Activated T-cell treated with anti-CD3 and anti-CD28 coated beads for 1 hour (primary cell): ENCODE measurements at regions not wholly inside any gene's neighbourhood (a gene's known extent, or its start where the extent isn't known, plus 50 kb on each side); places are given as distances from the start of the nearest gene placed in this dataset.

Source experiments
- DNase-seq: peaks from one replicate; pipeline ENCODE4 v3.0.0-alpha.2; 2020; ENCODE audit warnings: low read depth

- no peak for DNase-seq
Observed at GRCh38 chr20:60274717-60275116, 316.5 kb downstream of the CDH26 start.

DNA sequence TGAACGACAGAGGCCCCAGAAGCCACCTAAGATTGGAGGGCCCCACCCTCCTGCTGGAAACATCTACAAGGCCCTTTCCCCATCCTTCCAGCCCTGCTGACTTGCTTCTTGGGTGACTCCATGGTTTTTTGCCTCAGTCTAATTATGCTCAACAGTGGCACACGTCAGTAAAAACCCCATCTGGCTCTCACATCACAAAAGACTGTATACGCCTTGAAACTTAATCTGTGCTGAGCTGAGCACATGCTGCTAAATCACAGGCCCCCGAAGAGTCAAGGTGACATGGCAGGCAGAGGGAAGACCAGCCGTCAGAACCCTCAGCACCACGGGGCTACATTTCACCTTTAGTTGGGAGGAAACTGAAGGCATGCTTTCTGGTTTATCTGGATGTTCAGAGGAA, 323.1 kb downstream of the CDH26 start:
- no peak for DNase-seq

DNA sequence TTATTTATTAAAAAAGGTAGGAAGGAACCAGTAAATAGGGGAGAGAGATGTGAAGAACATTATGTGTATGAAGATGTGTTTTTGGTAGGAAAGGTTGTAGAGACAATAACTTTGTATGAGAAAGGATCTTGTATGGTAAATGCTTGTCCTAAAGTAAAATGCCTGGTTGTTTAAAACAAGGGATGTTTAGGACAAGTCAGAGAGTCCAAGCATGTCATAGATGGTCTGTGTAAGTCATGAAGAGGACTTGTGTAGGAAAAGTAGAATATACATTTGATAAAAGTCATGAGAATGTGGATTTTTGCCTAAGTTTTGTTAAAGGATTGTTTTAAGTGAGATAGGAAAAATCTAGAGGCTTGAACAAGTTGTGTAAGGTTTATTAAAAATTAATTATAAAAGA, 325.1 kb downstream of the CDH26 start:
- DNase-seq, result no peak

GRCh38 chr20:60286764-60287163, 328.5 kb downstream of the CDH26 start:
- no peak for DNase-seq

GRCh38 chr20:60288945-60289344, 330.7 kb downstream of the CDH26 start:
- no peak for DNase-seq

DNA sequence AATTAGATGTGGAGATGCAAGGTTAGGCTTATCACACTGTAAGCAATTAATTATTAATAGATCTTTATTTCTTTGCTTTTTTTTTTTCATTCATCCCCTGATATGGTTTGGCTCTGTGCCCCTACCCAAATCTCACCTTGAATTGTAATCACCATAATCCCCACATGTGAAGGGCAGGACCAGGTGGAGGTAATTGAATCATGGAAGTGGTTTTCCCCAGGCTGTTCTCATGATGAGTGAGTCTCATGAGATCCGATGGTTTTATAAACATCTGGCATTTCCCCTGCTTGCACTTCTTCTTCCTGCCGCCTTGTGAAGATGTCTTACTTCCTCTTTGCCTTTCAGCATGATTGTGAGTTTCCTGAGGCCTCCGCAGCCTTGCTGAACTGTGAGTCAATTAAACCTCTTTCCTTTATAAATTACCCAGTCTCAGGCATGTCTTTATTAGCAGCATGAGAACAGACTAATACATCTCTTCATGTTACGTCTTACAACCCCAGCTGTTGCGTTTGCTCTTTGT, 333.8 kb downstream of the CDH26 start:
- no peak for DNase-seq

DNA sequence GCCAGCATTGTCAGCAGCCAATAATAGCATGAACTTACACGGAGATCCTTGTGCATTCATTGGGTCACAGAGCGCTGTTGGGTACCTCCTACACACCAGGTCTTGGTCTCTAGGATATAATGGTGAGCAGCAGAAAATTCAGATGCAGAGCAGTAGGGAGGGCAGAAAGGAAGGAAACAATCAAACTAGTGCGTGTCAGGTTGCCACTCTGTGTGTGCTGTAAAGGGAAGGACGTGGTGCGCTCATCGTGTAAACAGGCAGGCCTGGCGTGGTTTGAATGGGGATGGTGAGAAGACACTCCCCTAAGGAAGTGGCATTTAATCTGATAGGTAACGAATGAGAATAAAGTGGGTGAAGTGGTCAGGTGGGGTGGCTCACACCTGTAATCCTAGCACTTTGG, 336.4 kb downstream of the CDH26 start:
- DNase-seq, result no peak

DNA sequence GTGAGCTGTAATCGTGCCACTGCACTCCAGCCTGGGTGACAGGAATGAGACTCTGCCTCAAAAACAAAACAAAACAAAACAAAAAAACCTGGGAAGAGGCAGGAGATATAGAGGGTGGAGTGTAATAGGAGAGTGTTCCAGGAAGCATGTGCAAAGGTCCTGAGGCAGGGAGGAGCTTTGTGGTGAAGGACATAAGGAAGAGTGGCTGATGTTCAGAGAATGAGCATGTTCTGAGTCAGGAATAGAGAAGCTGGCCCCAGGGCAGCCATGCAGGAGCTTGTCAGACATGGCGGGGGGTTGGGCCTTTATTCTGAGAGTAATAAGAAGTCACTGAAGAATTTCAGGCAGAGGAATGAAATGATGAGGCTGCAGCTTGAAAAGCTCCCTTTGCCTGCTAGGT, 337.0 kb downstream of the CDH26 start:
- DNase-seq, result no peak

- DNase-seq, result no peak
Observed at GRCh38 chr20:60297649-60298048, 339.4 kb downstream of the CDH26 start.

DNA sequence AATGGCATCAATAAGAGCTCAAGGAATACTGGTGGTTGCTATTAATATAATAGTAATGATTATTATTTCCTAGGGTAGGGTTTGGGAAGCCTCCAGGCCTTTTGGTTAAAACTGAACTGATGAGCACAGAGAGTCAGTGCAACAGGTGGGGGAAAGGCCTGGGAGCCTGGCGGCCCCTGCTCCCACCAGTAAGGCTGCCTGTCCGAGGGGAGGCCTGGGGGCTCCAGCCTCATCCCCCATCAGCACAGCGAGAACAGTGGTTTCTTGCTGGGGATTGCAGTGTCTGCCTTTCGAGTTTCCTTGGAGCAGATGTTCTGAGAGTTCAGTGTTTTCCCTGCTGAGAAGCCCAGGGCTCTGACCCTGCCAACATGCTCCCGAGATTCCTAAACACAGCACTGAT, 340.4 kb downstream of the CDH26 start:
- no peak for DNase-seq

- DNase-seq, result no peak
Observed at GRCh38 chr20:60299951-60300350, 341.7 kb downstream of the CDH26 start.

GRCh38 chr20:60300374-60300773, 342.2 kb downstream of the CDH26 start:
- DNase-seq, result no peak

GRCh38 chr20:60302875-60303274, 344.7 kb downstream of the CDH26 start:
- no peak for DNase-seq

- no peak for DNase-seq
Observed at GRCh38 chr20:60304026-60304590, 345.9 kb downstream of the CDH26 start.

DNA sequence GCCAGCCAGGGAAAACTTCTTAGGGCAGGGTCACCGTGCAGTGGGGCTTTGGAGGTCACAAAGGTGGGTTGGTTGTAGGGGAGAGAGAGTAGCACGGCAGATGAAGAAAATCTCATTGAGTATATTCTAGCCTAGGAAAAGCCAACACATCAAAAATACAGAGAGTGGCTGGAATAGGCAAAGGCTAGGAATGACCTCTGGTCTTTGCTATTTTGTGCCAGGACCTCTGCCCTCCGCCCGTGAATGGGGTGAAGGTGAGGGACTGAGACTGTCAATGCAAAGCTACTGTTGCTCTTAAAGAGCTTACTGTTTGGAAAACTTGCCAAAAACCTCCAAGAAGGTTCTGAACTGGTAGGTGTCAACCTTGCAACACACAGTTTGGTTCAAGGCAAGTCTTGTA, 346.7 kb downstream of the CDH26 start:
- no peak for DNase-seq

DNA sequence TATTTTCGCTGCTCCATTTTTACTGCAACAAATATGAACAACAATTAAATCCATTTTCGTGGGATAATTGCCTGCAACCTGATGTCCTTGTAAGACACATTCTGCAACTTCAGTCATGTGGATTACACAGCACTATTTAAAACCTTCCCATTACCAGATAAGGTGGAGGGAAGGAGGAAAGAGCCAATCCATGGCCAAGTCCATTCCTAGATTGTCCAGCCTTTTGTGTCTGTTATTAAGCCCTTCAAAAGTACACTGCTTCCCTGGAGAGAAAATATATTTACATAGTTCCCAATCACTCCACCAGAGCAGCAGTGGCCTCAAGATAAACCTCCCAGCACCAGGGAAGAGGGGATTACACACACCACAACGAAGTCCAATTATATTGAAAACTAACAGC, 347.9 kb downstream of the CDH26 start:
- DNase-seq, result no peak

DNA sequence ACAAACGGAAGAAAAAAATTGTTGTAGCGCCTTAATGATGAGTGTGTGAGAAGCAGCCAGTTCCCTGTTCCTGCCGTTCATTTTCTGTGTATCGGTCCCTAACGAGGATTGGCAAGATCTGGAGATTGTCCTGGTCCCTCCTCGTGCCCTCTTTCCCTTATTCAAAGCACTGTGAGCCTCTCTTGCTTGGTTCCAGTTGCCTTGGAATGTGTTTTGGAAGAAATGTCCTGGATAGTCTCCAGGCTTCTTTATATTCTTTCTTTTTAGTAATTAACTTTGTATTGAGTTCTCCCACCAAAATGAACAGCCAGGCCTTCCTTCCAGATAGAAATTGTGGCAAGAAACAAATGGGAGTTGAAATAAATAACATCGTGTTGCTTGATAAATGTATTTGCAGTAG, 348.3 kb downstream of the CDH26 start:
- no peak for DNase-seq

DNA sequence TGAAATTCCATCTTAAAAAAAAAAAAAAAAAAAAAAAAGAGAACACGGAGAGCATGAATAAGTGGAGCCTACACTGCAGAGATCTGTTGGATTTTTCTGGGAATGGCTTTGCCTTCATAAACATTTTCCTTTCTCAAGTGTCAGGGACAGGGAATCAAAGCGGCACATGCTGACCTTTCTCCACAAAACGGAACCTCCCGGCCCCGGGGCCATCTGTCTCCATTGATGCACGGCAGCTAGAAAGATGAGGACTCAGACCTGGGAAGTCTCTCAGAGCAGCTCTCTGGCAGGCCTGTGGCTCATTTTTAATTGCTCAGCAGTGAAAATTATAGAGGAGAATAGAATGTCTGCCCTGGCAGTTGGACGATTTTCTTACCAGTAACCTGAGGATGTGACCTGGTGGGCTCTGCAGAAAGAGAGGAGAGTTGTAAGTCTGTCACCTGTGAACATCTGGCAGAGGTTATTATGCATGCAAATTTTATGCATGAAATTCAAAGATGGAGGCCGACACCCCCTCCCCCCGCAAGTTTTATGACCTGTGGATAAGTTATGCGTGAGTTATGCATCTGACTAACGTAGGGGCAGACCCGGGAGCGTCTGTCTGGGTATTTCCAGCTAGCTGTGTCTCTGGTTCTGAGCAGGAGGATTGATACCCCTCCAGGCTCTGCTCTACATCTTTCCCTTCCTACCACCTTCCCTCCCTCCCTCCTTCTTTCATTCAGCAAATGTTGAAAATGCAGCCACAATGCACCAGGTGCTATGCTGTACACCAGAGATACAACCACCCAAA, 352.5 kb downstream of the CDH26 start:
- no peak for DNase-seq

DNA sequence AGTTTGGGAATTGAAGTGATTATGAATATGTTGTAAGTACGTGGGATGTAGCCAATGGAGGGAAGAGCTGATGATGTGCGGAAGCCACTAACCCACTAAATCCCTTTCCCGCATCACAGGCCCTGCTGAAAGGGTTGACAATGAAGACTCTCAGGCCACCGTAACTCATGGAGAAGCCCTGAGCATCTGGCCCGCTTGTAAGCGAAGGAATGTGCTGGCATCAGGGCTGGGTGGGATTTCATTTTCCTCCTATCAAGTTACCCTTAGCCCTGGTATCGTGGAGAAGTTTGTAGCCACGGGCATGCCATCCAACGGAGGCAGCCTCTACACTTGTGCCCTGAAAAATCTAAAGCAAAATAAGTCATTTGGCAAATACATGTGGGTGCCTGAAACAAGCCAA, 355.0 kb downstream of the CDH26 start:
- DNase-seq, result no peak

DNA sequence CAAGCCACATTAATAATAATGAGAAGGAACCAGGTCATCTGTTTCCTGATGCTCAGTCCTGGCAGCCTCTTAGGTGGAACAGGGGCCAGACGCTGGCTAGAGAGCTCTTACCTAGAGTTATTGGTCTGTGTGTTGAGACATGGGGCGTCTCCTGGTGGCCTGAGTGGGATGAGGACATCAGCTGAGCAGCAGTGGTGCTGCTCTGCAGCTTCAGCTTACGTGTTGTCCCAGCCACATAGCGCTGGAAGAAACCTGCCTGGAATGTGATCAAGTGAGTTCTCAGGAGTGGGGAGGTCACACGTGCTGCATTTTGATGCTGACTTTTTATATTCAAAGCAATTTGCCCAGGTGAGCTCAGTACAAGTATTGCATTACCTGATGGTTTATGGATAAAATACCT, 355.4 kb downstream of the CDH26 start:
- DNase-seq, result no peak

- DNase-seq, result no peak
Observed at GRCh38 chr20:60314727-60315126, 356.5 kb downstream of the CDH26 start.

GRCh38 chr20:60316476-60317158, 358.4 kb downstream of the CDH26 start:
- no peak for DNase-seq

DNA sequence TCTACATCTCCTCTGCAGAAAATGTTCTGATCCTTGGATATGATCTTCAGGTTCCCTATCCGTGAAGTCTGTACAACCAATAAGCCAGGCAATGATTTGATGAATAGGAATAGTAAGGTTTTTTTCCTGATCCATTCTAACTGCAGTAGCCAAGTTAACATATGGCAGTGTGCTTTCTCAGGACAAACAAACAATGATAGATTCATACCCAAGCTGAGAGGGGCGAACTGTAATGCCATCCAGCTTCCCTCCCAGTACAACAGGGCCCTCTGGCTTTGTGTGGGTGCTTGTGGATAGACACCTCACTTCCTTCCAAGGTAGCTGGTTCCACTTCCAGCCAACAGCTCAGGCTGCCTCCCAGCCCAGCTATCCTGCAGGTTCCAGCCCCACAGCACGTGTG, 359.2 kb downstream of the CDH26 start:
- DNase-seq, result no peak
